Neutrophil (primary cell): ENCODE measurements at regions not wholly inside any gene's neighbourhood (a gene's known extent, or its start where the extent isn't known, plus 50 kb on each side); places are given as distances from the start of the nearest gene placed in this dataset.

Source experiments
- H3K27ac ChIP-seq: fragments of 200-600 bp; sonication (generic); 2 replicates; pipeline ENCODE4 v1.5.1; 2016; ENCODE audit warnings: mild to moderate bottlenecking, moderate library complexity
- H3K27me3 ChIP-seq: fragments of 200-600 bp; sonication (generic); 2 replicates; pipeline ENCODE4 v1.6.0; 2016; ENCODE audit warnings: mild to moderate bottlenecking
- H3K36me3 ChIP-seq: fragments of 200-600 bp; sonication (generic); 2 replicates; pipeline ENCODE4 v1.5.1; 2017
- H3K4me1 ChIP-seq, 2 experiments: fragments of 200-600 bp in 1 of 2; sonication (generic) in 1 of 2; 1 replicate in 1 of 2; 2 replicates in 1 of 2; pipeline versions ENCODE4 v1.5.1 to v1.6.1; 2013 to 2016; ENCODE audit warnings: low read depth in 1 of 2, low read length in 1 of 2, mild to moderate bottlenecking in 1 of 2, moderate library complexity in 1 of 2; ENCODE audit not compliant: control insufficient read depth in 1 of 2, insufficient read depth in 1 of 2
- H3K4me3 ChIP-seq, 2 experiments: fragments of 200-600 bp in 1 of 2; sonication (generic) in 1 of 2; 1 replicate in 1 of 2; 2 replicates in 1 of 2; pipeline ENCODE4 v1.5.1; 2013 to 2016; ENCODE audit warnings: low read depth in 1 of 2, low read length in 1 of 2, mild to moderate bottlenecking in 1 of 2, moderate library complexity in 1 of 2
- H3K9me3 ChIP-seq: fragments of 200-600 bp; sonication (generic); 2 replicates; pipeline ENCODE4 v1.5.1; 2016
- TF ChIP-seq, protein P1 (sequence below): fragments of 200-600 bp; sonication (generic); IDR thresholded peaks from 2 replicates; pipeline ENCODE4 v1.5.1; 2016; ENCODE audit warnings: antibody characterized with exemption

DNA sequence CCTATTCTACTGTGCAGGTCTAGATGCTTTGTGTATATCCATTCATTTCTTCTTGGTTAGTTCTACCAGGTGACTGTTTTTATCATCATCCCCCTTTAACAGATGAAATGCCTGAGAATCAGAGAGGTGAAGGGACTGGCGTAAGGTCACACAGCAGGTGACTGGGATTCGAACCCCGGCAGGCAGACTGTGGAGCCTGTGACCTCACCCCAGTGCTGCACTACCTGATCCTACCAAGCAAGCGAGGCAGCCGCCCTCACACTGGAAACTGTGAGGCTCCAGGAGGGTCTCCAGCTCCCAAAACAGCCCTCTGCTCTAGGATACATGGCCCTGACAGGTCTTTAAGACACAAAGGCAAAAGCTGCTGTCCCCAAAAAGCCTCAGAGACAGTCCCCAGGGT, 91.7 kb downstream of the CHST1 start:
- Histone ChIP-seq H3K27ac (no peak overlapping the region), H3K4me3 (no peak overlapping the region), H3K4me1 (no peaks in the 10 kb centered on the region), H3K9me3 (no peaks in the 10 kb centered on the region), H3K36me3 (no peaks in the 10 kb centered on the region), H3K27me3 (peaks cover 88% of the 10 kb centered on the region)
- TF ChIP-seq, protein P1, sequence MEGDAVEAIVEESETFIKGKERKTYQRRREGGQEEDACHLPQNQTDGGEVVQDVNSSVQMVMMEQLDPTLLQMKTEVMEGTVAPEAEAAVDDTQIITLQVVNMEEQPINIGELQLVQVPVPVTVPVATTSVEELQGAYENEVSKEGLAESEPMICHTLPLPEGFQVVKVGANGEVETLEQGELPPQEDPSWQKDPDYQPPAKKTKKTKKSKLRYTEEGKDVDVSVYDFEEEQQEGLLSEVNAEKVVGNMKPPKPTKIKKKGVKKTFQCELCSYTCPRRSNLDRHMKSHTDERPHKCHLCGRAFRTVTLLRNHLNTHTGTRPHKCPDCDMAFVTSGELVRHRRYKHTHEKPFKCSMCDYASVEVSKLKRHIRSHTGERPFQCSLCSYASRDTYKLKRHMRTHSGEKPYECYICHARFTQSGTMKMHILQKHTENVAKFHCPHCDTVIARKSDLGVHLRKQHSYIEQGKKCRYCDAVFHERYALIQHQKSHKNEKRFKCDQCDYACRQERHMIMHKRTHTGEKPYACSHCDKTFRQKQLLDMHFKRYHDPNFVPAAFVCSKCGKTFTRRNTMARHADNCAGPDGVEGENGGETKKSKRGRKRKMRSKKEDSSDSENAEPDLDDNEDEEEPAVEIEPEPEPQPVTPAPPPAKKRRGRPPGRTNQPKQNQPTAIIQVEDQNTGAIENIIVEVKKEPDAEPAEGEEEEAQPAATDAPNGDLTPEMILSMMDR: no peak

DNA sequence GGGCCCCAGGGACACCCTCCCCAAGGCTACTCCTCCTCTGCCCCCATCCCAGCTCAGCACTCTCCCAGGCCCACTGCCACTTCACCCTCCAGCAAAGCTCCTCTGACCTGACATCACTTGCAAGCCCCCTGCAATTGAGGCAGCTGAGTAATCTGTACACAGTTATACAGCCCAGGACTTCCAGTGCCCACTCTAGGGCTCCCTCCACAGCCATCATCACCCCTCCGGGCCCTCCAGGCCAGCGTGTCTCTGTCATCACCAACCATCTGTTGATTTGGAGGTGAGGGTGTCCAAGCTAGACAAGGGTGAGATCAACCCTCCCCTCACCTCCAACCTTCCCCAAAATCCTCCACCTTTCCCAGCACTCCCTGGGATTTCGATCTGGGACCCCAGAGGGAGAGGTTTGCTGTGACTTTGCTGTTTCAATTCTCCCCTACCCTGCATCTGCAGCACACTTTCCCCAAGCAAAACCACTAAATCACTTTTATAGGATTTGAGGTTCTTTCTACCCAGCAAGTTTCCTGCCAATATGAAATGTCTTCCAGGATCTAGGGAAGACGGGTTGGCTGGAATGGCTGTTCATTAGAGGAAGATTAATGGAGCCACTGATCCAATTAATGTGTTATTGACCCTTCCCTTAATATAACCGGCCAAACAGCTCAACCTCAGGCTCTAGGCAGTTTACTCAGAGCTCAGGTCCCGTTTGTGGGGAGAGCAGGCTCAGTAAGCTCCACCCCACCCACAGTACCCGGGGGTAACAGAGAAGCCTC, 92.9 kb downstream of the CHST1 start:
- no peaks in the 10 kb centered on the region for H3K36me3 ChIP-seq
- no peaks in the 10 kb centered on the region for H3K4me1 ChIP-seq
- H3K27me3 ChIP-seq: peaks cover 80% of the 10 kb centered on the region
- no peak overlapping the region for H3K27ac ChIP-seq
- H3K4me3 ChIP-seq: no peak overlapping the region
- TF ChIP-seq, protein P1: no peak
- no peaks in the 10 kb centered on the region for H3K9me3 ChIP-seq

DNA sequence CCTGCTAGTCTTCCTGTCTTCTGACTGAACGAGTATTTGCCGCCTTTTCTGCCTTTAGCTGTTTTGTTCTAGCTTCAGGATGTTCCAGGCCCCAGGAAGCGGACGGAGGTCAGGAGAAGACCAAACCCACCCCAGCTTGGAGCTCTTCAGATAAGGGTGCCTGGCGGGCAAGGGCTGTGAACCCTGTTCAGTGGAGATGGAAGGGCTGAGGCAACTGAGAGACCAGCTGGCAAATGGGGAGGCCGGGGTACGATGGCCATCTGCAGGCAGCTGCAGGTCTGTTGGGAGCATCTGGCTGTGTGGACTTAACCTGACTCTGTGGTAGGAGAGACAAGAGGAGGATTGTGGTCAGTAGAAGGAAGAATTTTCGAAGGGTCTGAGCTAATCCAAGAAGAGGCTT, 95.6 kb downstream of the CHST1 start:
- TF ChIP-seq, protein P1: no peak
- no peak overlapping the region for H3K4me3 ChIP-seq
- H3K4me1 ChIP-seq: no peaks in the 10 kb centered on the region
- no peaks in the 10 kb centered on the region for H3K9me3 ChIP-seq
- H3K27ac ChIP-seq: no peak overlapping the region
- H3K36me3 ChIP-seq: no peaks in the 10 kb centered on the region
- peaks cover 64% of the 10 kb centered on the region for H3K27me3 ChIP-seq

DNA sequence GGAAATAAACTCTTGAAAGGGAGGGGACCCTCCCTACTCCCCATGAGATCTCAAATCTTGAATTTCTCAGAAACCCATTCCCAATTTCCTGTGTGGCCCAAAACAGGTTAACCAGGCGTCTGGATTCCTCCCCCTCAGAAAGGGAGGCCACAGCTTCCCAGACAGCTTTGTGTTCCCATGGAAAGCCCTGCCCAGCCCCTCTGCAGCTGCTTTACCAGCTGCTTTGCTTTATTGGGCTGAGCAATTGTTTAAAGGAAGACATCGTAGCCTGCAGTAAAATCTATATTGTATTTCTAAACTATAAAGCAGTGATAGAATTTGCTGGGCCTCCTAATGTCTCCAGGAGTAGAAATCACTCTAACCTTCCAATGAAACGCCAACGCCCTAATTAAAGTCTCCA, 97.4 kb downstream of the CHST1 start:
- H3K4me3 ChIP-seq: no peak overlapping the region
- no peak overlapping the region for H3K27ac ChIP-seq
- TF ChIP-seq, protein P1: no peak

DNA sequence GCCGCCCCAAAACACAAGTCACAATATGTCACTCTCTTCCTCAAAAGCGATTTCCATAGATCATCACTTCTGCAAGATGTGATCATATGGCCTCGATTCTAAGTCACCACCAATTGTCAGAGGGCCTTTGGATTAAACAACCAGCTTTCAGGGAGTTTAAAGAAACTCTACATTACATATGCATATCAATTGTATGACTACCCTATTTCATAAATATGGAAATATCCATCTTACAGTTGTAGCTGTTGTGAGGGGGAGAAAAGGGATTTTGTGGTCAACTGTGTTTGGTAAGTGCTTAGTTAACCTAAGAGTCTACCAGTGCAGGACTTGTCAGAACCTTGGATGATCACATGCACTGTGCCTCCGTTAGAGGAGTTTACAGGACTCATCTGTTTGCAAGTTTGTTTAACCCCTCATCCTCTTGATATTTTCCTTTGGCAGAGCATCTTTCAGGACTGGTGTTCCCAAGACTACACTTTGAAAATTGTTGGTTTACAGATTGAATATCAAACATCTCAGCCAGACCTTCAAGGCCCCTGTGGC, 99.9 kb downstream of the CHST1 start:
- no peak overlapping the region for H3K4me3 ChIP-seq

More for the DNA sequence above, 97.4 kb downstream of the CHST1 start:
- Histone ChIP-seq H3K4me1 (no peaks in the 10 kb centered on the region), H3K27me3 (peaks cover 65% of the 10 kb centered on the region), H3K36me3 (no peaks in the 10 kb centered on the region), H3K9me3 (no peaks in the 10 kb centered on the region)

More for the DNA sequence above, 99.9 kb downstream of the CHST1 start:
- H3K4me1 ChIP-seq: no peaks in the 10 kb centered on the region
- peaks cover 67% of the 10 kb centered on the region for H3K27me3 ChIP-seq
- TF ChIP-seq, protein P1: no peak
- no peaks in the 10 kb centered on the region for H3K36me3 ChIP-seq
- no peak overlapping the region for H3K27ac ChIP-seq
- no peaks in the 10 kb centered on the region for H3K9me3 ChIP-seq
